NCI-H82 (cell line): ENCODE measurements at regions not wholly inside any gene's neighbourhood (a gene's known extent, or its start where the extent isn't known, plus 50 kb on each side); places are given as distances from the start of the nearest gene placed in this dataset.
"Not testable (repeated sequence)": the region's sequence is repeated elsewhere in the genome, so short reads cannot be mapped to it uniquely, and the experiment has no call there.

ENCODE experiments used
- DNase-seq: peaks from one replicate; lab custom pipeline; 2025; lab: John Stamatoyannopoulos, UW

- no peak for DNase-seq
Observed at GRCh38 chr22:49525801-49526535, 301.7 kb downstream of the BRD1 start.

GRCh38 chr22:49525360-49525759 lies 302.3 kb downstream of the BRD1 start:
- DNase-seq = no peak

- DNase-seq = no peak
Observed at GRCh38 chr22:49524362-49524761, 303.3 kb downstream of the BRD1 start.

GRCh38 chr22:49523374-49524008 lies 304.2 kb downstream of the BRD1 start:
- DNase-seq = no peak

GRCh38 chr22:49522582-49523373 lies 304.9 kb downstream of the BRD1 start:
- DNase-seq = no peak

GRCh38 chr22:49521787-49522224 lies 305.9 kb downstream of the BRD1 start:
- DNase-seq = no peak

- no peak for DNase-seq
Observed at GRCh38 chr22:49519117-49519737, 308.4 kb downstream of the BRD1 start.

- DNase-seq = no peak
Observed at GRCh38 chr22:49518436-49518970, 309.2 kb downstream of the BRD1 start.

- no peak for DNase-seq
Observed at GRCh38 chr22:49517667-49518185, 309.9 kb downstream of the BRD1 start.

- no peak for DNase-seq
Observed at GRCh38 chr22:49517211-49517610, 310.5 kb downstream of the BRD1 start.

GRCh38 chr22:49515475-49515874 lies 312.2 kb downstream of the BRD1 start:
- no peak for DNase-seq

- DNase-seq = no peak
Observed at GRCh38 chr22:49514641-49515040, 313.0 kb downstream of the BRD1 start.

- DNase-seq = no peak
Observed at GRCh38 chr22:49514211-49514610, 313.5 kb downstream of the BRD1 start.

GRCh38 chr22:49513358-49513851 lies 314.3 kb downstream of the BRD1 start:
- DNase-seq = no peak

- DNase-seq = no peak
Observed at GRCh38 chr22:49512487-49513165, 315.0 kb downstream of the BRD1 start.

GRCh38 chr22:49511393-49512189 lies 316.1 kb downstream of the BRD1 start:
- not testable (repeated sequence) for DNase-seq

- no peak for DNase-seq
Observed at GRCh38 chr22:49510718-49511117, 317.0 kb downstream of the BRD1 start.

GRCh38 chr22:49509016-49509415 lies 318.7 kb downstream of the BRD1 start:
- DNase-seq = no peak

- DNase-seq = no peak
Observed at GRCh38 chr22:49508561-49508960, 319.1 kb downstream of the BRD1 start.

GRCh38 chr22:49507607-49508292 lies 319.9 kb downstream of the BRD1 start:
- DNase-seq = no peak
